ENCODE measurements at regions not wholly inside any gene's neighbourhood (a gene's known extent, or its start where the extent isn't known, plus 50 kb on each side); places are given as distances from the start of the nearest gene placed in this dataset.

- intact Hi-C loops (cut with micrococcal nuclease), result no loop called here
- BruUV-seq (replicated peaks), result no TSS peak
These were observed 325.6 kb downstream of the NR4A2 start for GRCh38 chr2:156006721-156007618.

GRCh38 chr2:156005999-156006712 is 326.4 kb downstream of the NR4A2 start:
- H3K4me1 Mint-ChIP-seq (ENCODE audit: insufficient read depth, unreplicated experiment), result no peaks in the 10 kb centered on the region
- TF ChIP-seq CTCF (IDR thresholded peaks at IDR 0.05; ENCODE audit: unreplicated experiment), result no peak
- H3K27ac Mint-ChIP-seq (ENCODE audit: low read depth, unreplicated experiment), result no peak overlapping the region
- ChIA-PET CTCF (interaction anchor here (0.8 to 1.0 kb wide), 2 partner anchors 216 to 376 kb away, joined by 3 to 4 read pairs; no protein-coding TSS in a partner anchor), POLR2A (no interaction called here)
- peak; percentile 26 for DNase-seq (ENCODE audit: unreplicated experiment)
- intact Hi-C loops (cut with micrococcal nuclease), result no loop called here
- no peaks in the 10 kb centered on the region for H3K9me3 Mint-ChIP-seq (ENCODE audit: unreplicated experiment)
- no peaks in the 10 kb centered on the region for H3K27me3 Mint-ChIP-seq (ENCODE audit: insufficient read depth, unreplicated experiment)
- H3K36me3 Mint-ChIP-seq (ENCODE audit: insufficient read depth, unreplicated experiment), result no peaks in the 10 kb centered on the region
- no peak overlapping the region for H3K4me3 Mint-ChIP-seq (ENCODE audit: unreplicated experiment)
- BruUV-seq (replicated peaks), result no TSS peak

More at GRCh38 chr2:156006721-156007618, 325.6 kb downstream of the NR4A2 start:
- Mint-ChIP-seq H3K27ac (ENCODE audit: low read depth, unreplicated experiment) (no peak overlapping the region), H3K9me3 (ENCODE audit: unreplicated experiment) (no peaks in the 10 kb centered on the region), H3K36me3 (ENCODE audit: insufficient read depth, unreplicated experiment) (no peaks in the 10 kb centered on the region), H3K4me1 (ENCODE audit: insufficient read depth, unreplicated experiment) (no peaks in the 10 kb centered on the region), H3K4me3 (ENCODE audit: unreplicated experiment) (no peak overlapping the region), H3K27me3 (ENCODE audit: insufficient read depth, unreplicated experiment) (no peaks in the 10 kb centered on the region)
- TF ChIP-seq CTCF (IDR thresholded peaks at IDR 0.05; ENCODE audit: unreplicated experiment), result no peak
- ChIA-PET CTCF (interaction anchor here (0.7 kb wide), 1 partner anchor 9 kb away, joined by 5 read pairs; no protein-coding TSS in a partner anchor), POLR2A (no interaction called here)
- DNase-seq (ENCODE audit: unreplicated experiment), result no peak

GRCh38 chr2:156005531-156005930 is 327.0 kb downstream of the NR4A2 start:
- no peak for DNase-seq (ENCODE audit: unreplicated experiment)
- Mint-ChIP-seq H3K27ac (ENCODE audit: low read depth, unreplicated experiment) (no peak overlapping the region), H3K9me3 (ENCODE audit: unreplicated experiment) (no peaks in the 10 kb centered on the region), H3K36me3 (ENCODE audit: insufficient read depth, unreplicated experiment) (no peaks in the 10 kb centered on the region), H3K27me3 (ENCODE audit: insufficient read depth, unreplicated experiment) (no peaks in the 10 kb centered on the region), H3K4me1 (ENCODE audit: insufficient read depth, unreplicated experiment) (no peaks in the 10 kb centered on the region), H3K4me3 (ENCODE audit: unreplicated experiment) (no peak overlapping the region)
- intact Hi-C loops (cut with micrococcal nuclease), result no loop called here
- POLR2A ChIA-PET, result no interaction called here
- CTCF ChIA-PET, result interaction anchor here (0.8 to 1.0 kb wide), 2 partner anchors 217 to 377 kb away, joined by 3 to 4 read pairs; no protein-coding TSS in a partner anchor
- BruUV-seq (replicated peaks), result no TSS peak
- no peak for TF ChIP-seq CTCF (IDR thresholded peaks at IDR 0.05; ENCODE audit: unreplicated experiment)

GRCh38 chr2:156004459-156004858 is 328.1 kb downstream of the NR4A2 start:
- H3K9me3 Mint-ChIP-seq (ENCODE audit: unreplicated experiment), result no peaks in the 10 kb centered on the region
- no peak overlapping the region for H3K27ac Mint-ChIP-seq (ENCODE audit: low read depth, unreplicated experiment)
- H3K27me3 Mint-ChIP-seq (ENCODE audit: insufficient read depth, unreplicated experiment), result no peaks in the 10 kb centered on the region
- ChIA-PET CTCF (no interaction called here), POLR2A (no interaction called here)
- no peak for TF ChIP-seq CTCF (IDR thresholded peaks at IDR 0.05; ENCODE audit: unreplicated experiment)
- H3K4me1 Mint-ChIP-seq (ENCODE audit: insufficient read depth, unreplicated experiment), result no peaks in the 10 kb centered on the region
- no peaks in the 10 kb centered on the region for H3K36me3 Mint-ChIP-seq (ENCODE audit: insufficient read depth, unreplicated experiment)
- no peak for DNase-seq (ENCODE audit: unreplicated experiment)
- H3K4me3 Mint-ChIP-seq (ENCODE audit: unreplicated experiment), result no peak overlapping the region
- intact Hi-C loops (cut with micrococcal nuclease), result no loop called here
- BruUV-seq (replicated peaks), result no TSS peak

All from MCF 10A (cell line).